A673 (cell line): ENCODE measurements at regions not wholly inside any gene's neighbourhood (a gene's known extent, or its start where the extent isn't known, plus 50 kb on each side); places are given as distances from the start of the nearest gene placed in this dataset.

Experiments used
- BruUV-seq: library from RNA; stranded (reverse); fragments of 400-500 nt; replicated peaks from 2 replicates; lab custom pipeline; 2021; lab: Mats Ljungman, UMichigan
- CTCF ChIA-PET: fragments of 300-600 bp; sonication (Branson Sonifier 250); formaldehyde crosslinking; loops from one replicate; lab custom pipeline; 2022; ENCODE audit warnings: antibody characterized with exemption; lab: Charles Lee
- POLR2A ChIA-PET: fragments of 300-600 bp; sonication (Branson Sonifier 250); formaldehyde crosslinking; loops from one replicate; lab custom pipeline; 2022; ENCODE audit warnings: antibody characterized with exemption; ENCODE audit not compliant: low non-redundant PET; lab: Charles Lee
- DNase-seq: peaks from one replicate; pipeline ENCODE4 v3.0.0-alpha.2; 2015; ENCODE audit warnings: low spot score
- H3K27ac ChIP-seq: fragments of 200-600 bp; sonication (generic); 2 replicates; pipeline ENCODE4 v1.5.1; 2016; ENCODE audit warnings: mixed run types, low read depth, mild to moderate bottlenecking, mixed read lengths, antibody characterized with exemption, low read length; ENCODE audit not compliant: poor library complexity, severe bottlenecking
- H3K27me3 ChIP-seq: fragments of 200-600 bp; sonication (generic); replicated peaks from 2 replicates; pipeline ENCODE4 v1.6.1; 2017; ENCODE audit warnings: mixed run types, low read depth, mild to moderate bottlenecking, mixed read lengths, antibody characterized with exemption, low read length; ENCODE audit not compliant: insufficient read depth, poor library complexity
- H3K36me3 ChIP-seq: fragments of 200-600 bp; sonication (generic); 2 replicates; pipeline ENCODE4 v1.6.1; 2016; ENCODE audit warnings: mixed run types, mild to moderate bottlenecking, mixed read lengths, antibody characterized with exemption, low read length; ENCODE audit not compliant: insufficient read depth, poor library complexity, severe bottlenecking
- H3K4me1 ChIP-seq: fragments of 200-600 bp; sonication (generic); 2 replicates; pipeline ENCODE4 v1.6.1; 2017; ENCODE audit warnings: mixed run types, mild to moderate bottlenecking, mixed read lengths, antibody characterized with exemption, low read length; ENCODE audit not compliant: insufficient read depth, poor library complexity, severe bottlenecking
- H3K4me3 ChIP-seq: fragments of 200-600 bp; sonication (generic); 2 replicates; pipeline ENCODE4 v1.5.1; 2016; ENCODE audit warnings: low read depth, mixed run types, mild to moderate bottlenecking, mixed read lengths, low read length; ENCODE audit not compliant: poor library complexity, severe bottlenecking
- H3K9me3 ChIP-seq: fragments of 200-600 bp; sonication (generic); 2 replicates; pipeline ENCODE4 v1.6.1; 2016; ENCODE audit warnings: mixed run types, low read depth, mild to moderate bottlenecking, mixed read lengths, antibody characterized with exemption, low read length; ENCODE audit not compliant: poor library complexity, severe bottlenecking
- EZH2 ChIP-seq: fragments of 200-600 bp; sonication (generic); IDR thresholded peaks from 2 replicates; pipeline ENCODE4 v1.6.1; 2017; ENCODE audit warnings: borderline replicate concordance, low read depth, mild to moderate bottlenecking, mixed read lengths, antibody characterized with exemption, low read length; ENCODE audit not compliant: poor library complexity, severe bottlenecking
- intact Hi-C: fragments of 100-400 bp; cut with micrococcal nuclease; formaldehyde crosslinking; loops from one replicate; pipeline ENCODE4 v1.10.0; 2022; ENCODE audit not compliant: unreplicated experiment
- TF ChIP-seq, protein P1 (sequence below): fragments of 300-800, 200-600 bp; sonication (generic); conservative IDR thresholded peaks from 2 replicates; pipeline ENCODE4 v1.5.1; 2017; ENCODE audit warnings: low read depth, mild to moderate bottlenecking, antibody characterized with exemption, low read length, moderate library complexity, mixed read lengths

DNA sequence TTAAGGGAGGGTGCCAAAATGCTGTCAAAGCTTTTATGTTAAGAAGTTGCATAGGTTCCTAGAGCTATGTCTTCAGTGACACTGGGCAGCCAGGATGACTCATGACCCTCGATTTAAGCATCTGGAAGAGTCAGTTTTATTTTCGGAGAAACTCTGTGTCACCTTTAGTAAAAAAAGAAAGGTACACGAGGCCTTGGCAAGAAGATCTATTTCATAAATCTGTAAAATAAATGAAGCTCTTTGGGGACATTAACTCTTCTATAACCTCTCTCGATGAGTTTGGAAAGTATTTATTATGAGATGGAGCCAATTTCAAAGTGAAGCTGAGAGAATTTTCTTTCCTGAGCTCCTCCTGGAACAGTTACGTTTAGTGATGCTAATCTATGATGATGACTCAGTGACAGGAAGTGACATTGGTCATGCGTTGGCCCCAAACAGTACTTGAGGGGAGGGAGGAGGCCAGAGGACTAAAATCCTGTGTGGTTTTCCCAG, 156.5 kb downstream of the HLX start:
- TF ChIP-seq EZH2: no peak
- TF ChIP-seq, protein P1, sequence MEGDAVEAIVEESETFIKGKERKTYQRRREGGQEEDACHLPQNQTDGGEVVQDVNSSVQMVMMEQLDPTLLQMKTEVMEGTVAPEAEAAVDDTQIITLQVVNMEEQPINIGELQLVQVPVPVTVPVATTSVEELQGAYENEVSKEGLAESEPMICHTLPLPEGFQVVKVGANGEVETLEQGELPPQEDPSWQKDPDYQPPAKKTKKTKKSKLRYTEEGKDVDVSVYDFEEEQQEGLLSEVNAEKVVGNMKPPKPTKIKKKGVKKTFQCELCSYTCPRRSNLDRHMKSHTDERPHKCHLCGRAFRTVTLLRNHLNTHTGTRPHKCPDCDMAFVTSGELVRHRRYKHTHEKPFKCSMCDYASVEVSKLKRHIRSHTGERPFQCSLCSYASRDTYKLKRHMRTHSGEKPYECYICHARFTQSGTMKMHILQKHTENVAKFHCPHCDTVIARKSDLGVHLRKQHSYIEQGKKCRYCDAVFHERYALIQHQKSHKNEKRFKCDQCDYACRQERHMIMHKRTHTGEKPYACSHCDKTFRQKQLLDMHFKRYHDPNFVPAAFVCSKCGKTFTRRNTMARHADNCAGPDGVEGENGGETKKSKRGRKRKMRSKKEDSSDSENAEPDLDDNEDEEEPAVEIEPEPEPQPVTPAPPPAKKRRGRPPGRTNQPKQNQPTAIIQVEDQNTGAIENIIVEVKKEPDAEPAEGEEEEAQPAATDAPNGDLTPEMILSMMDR: no peak
- BruUV-seq: no TSS peak
- Histone ChIP-seq H3K27ac (no peak overlapping the region), H3K4me3 (no peak overlapping the region), H3K36me3 (no peaks in the 10 kb centered on the region), H3K9me3 (no peaks in the 10 kb centered on the region), H3K27me3 (no peaks in the 10 kb centered on the region), H3K4me1 (no peaks in the 10 kb centered on the region)
- DNase-seq: peak; percentile 39
- ChIA-PET CTCF (no interaction called here), POLR2A (no interaction called here)
- intact Hi-C loops: no loop called here

DNA sequence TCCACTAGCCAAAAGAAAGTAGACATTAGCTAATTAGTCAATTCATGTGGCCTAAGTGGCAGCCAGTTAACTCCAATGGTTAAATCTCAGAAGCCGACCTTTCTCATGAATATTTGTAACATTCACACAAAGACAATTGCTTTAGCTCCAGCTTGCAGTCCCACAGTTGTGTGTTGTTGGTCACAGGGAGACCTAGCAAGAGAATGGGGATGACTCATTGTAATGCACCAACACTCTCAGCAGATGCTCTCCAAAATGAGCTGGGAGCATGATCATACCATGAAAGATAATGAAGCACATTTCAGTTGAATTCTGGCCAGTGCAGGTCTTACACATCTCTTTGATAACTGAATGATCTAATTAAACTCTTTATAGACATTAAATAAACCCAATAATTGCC, 160.4 kb downstream of the HLX start:
- no peak for DNase-seq
- ChIA-PET CTCF (no interaction called here), POLR2A (no interaction called here)
- H3K9me3 ChIP-seq: no peaks in the 10 kb centered on the region
- no peak for TF ChIP-seq EZH2
- TF ChIP-seq, protein P1: no peak
- no peaks in the 10 kb centered on the region for H3K27me3 ChIP-seq
- no peak overlapping the region for H3K4me3 ChIP-seq
- no peak overlapping the region for H3K27ac ChIP-seq
- no peaks in the 10 kb centered on the region for H3K36me3 ChIP-seq
- no TSS peak for BruUV-seq
- no peaks in the 10 kb centered on the region for H3K4me1 ChIP-seq
- intact Hi-C loops: no loop called here

DNA sequence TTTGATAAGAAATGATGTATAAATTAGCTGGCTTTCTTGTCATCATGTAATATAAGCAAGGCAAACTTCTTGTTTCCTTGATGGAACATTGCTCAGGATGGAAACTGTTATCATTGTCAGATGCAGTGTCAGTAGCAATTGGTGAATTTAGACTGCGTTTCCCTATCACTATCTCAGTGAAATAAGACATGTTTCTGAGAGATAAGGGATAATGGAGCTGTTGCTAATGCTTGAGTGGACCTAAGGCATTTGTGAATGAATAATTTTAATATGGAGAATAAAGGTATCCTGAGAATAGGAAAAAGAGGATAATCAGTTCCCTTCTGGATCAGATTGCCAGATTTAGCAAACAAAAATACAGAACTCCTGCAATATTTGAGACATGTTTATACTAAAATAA, 160.9 kb downstream of the HLX start:
- intact Hi-C loops: no loop called here
- TF ChIP-seq, protein P1: no peak
- no peak for TF ChIP-seq EZH2
- DNase-seq: no peak
- Histone ChIP-seq H3K36me3 (no peaks in the 10 kb centered on the region), H3K4me3 (no peak overlapping the region), H3K27me3 (no peaks in the 10 kb centered on the region), H3K4me1 (no peaks in the 10 kb centered on the region), H3K27ac (no peak overlapping the region), H3K9me3 (no peaks in the 10 kb centered on the region)
- POLR2A ChIA-PET: no interaction called here
- CTCF ChIA-PET: no interaction called here
- no TSS peak for BruUV-seq
